Upper lobe of left lung (tissue), 6 donors: ENCODE measurements at regions not wholly inside any gene's neighbourhood (a gene's known extent, or its start where the extent isn't known, plus 50 kb on each side); places are given as distances from the start of the nearest gene placed in this dataset.

Experiments
- ATAC-seq, 2 donors: fragments of 200-7000 bp; cut with Tn5 transposase; one replicate each; pipeline ENCODE4 v1.9.1; 2022; ENCODE audit warnings: mild to moderate bottlenecking in 2 of 2, moderate library complexity in 2 of 2; ENCODE audit not compliant: low FRiP score in 2 of 2
- DNase-seq, 2 donors: peaks; one replicate each; pipeline ENCODE4 v3.0.0-alpha.2; 2019 to 2020
- H3K27ac ChIP-seq, 4 donors: fragments of 200-600 bp; sonication (generic); one replicate each; pipeline ENCODE4 v1.5.1; 2016 to 2019
- H3K27me3 ChIP-seq, 4 donors: fragments of 200-600 bp; sonication (generic); one replicate each; pipeline ENCODE4 v1.5.1; 2017 to 2019
- H3K36me3 ChIP-seq, 4 donors: fragments of 200-600 bp; sonication (generic); one replicate each; pipeline ENCODE4 v1.5.1; 2016 to 2019
- H3K4me1 ChIP-seq, 4 donors: fragments of 200-600 bp; sonication (generic); one replicate each; pipeline ENCODE4 v1.5.1; 2018 to 2019
- H3K4me3 ChIP-seq, 4 donors: fragments of 200-600 bp; sonication (generic); one replicate each; pipeline ENCODE4 v1.5.1; 2017 to 2019; ENCODE audit warnings: mild to moderate bottlenecking in 2 of 4, moderate library complexity in 1 of 4
- H3K9me3 ChIP-seq, 4 donors: fragments of 200-600 bp; sonication (generic); one replicate each; pipeline ENCODE4 v1.5.1; 2018 to 2019
- EP300 ChIP-seq, 4 donors: sonication (generic); formaldehyde crosslinking; IDR thresholded peaks; one replicate each; pipeline ENCODE4 v1.5.1; 2017; ENCODE audit warnings: antibody characterized with exemption in 4 of 4, control low read depth in 2 of 4
- POLR2A ChIP-seq, 4 donors: fragments of 450-650 bp; IDR thresholded peaks; one replicate each; pipeline ENCODE4 v1.5.1; 2016 to 2017; ENCODE audit warnings: antibody characterized with exemption in 4 of 4, mild to moderate bottlenecking in 2 of 4
- POLR2AphosphoS5 ChIP-seq, 2 donors: sonication (generic); formaldehyde crosslinking; IDR thresholded peaks; one replicate each; pipeline ENCODE4 v1.5.1; 2017; ENCODE audit warnings: antibody characterized with exemption in 2 of 2
- WGBS, 2 donors: methylation state at CpG; one replicate each; pipeline ENCODE4 v1.1.5; 2017 to 2018; 5-methylcytosine and 5-hydroxymethylcytosine counted together
- TF ChIP-seq, protein P1 (sequence below), 6 experiments: fragments of 450-650 bp in 4 of 6; fragments of 200-600 bp in 2 of 6; sonication (generic) in 2 of 6; IDR thresholded peaks; one replicate each; pipeline ENCODE4 v1.5.1; 2016 to 2019; ENCODE audit warnings: antibody characterized with exemption in 6 of 6
- donor health status: DM: no; HTN: no; CAD: no; lungs with moderate emphysema.
- donor health status: DM: no; HTN: yes; CAD: no; lungs with severe emphysema.

DNA sequence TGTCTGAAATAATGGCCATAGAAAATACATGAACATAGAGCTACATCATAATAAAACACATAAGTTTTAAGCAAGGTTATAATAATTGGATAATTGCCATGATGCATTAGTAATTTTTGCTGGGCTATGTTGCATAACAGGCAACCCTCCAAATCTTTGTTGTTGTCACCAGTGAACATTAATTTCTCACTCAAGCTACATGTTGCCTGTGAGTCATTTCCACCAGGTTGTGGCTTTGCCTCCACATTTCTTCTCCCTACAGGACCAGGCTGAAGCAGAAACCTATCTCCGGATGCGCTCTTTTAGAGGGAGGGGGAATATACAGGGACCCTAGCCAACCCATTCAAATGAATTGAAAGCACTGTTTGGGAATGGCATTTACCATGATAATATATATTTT, 347.7 kb downstream of the GABRG1 start:
- Histone ChIP-seq H3K36me3 (no peaks in the 10 kb centered on the region), H3K9me3 (no peaks in the 10 kb centered on the region), H3K27me3 (no peaks in the 10 kb centered on the region), H3K4me3 (no peak overlapping the region), H3K27ac (no peak overlapping the region), H3K4me1 (no peaks in the 10 kb centered on the region)
- 91 to 92% methylated on average over 2 of the region's 2 CpGs for WGBS, 2 donors
- ATAC-seq (no peak), DNase-seq (no peak)
- TF ChIP-seq EP300 (IDR thresholded peaks at IDR 0.05), result no peak
- no peak for TF ChIP-seq POLR2AphosphoS5 (IDR thresholded peaks at IDR 0.05)
- TF ChIP-seq POLR2A (IDR thresholded peaks at IDR 0.05), result no peak
- TF ChIP-seq, protein P1, sequence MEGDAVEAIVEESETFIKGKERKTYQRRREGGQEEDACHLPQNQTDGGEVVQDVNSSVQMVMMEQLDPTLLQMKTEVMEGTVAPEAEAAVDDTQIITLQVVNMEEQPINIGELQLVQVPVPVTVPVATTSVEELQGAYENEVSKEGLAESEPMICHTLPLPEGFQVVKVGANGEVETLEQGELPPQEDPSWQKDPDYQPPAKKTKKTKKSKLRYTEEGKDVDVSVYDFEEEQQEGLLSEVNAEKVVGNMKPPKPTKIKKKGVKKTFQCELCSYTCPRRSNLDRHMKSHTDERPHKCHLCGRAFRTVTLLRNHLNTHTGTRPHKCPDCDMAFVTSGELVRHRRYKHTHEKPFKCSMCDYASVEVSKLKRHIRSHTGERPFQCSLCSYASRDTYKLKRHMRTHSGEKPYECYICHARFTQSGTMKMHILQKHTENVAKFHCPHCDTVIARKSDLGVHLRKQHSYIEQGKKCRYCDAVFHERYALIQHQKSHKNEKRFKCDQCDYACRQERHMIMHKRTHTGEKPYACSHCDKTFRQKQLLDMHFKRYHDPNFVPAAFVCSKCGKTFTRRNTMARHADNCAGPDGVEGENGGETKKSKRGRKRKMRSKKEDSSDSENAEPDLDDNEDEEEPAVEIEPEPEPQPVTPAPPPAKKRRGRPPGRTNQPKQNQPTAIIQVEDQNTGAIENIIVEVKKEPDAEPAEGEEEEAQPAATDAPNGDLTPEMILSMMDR (IDR thresholded peaks at IDR 0.05), result no peak

DNA sequence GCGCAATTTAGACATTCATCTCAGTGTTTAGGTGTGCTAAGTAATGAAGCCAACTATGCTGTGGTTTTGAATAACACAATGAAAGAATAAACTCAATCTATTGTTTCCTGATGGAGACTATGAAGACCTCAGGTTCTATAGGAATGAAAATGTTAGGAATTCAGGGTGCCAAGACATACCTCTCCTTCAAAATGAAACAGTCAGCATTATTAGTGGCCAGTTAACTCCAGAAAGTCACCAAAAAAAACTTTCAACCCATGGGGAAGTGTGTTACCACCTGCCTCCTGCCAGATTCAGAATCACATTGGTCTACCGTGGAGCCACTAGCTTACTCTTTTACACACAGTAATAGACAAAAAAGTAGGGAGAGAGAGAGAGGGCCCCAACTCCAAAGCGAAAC, 352.9 kb downstream of the GABRG1 start:
- DNase-seq (no peak), ATAC-seq (no peak)
- no peak overlapping the region for H3K4me3 ChIP-seq
- no peaks in the 10 kb centered on the region for H3K9me3 ChIP-seq
- TF ChIP-seq POLR2A (IDR thresholded peaks at IDR 0.05) (no peak), POLR2AphosphoS5 (IDR thresholded peaks at IDR 0.05) (no peak), EP300 (IDR thresholded peaks at IDR 0.05) (no peak)
- TF ChIP-seq, protein P1 (IDR thresholded peaks at IDR 0.05), result no peak
- H3K36me3 ChIP-seq, result no peaks in the 10 kb centered on the region
- H3K4me1 ChIP-seq, result no peaks in the 10 kb centered on the region
- H3K27me3 ChIP-seq, result no peaks in the 10 kb centered on the region
- H3K27ac ChIP-seq, result no peak overlapping the region
- WGBS, 2 donors, result 84 to 85% methylated on average over 3 of the region's 3 CpGs

DNA sequence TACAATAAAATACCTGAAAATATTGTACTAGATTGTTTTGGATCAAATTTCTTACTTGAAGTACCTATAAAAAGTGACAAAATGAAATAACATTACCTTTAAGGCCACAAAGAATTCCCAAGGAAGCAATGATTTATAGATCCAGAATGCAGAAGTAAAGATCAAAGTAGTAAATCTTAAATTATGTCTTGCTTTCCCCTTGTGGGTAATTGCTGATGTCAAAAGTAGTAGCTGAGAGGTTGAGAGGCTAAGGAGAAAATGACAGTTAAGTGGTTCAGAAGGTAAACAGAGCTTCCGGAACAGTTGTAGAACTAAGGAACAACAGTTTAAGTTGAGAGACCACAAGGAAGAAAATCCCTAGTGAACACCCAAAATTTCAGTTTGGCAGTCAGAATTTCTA, 358.3 kb downstream of the GABRG1 start:
- no peak overlapping the region for H3K27ac ChIP-seq
- H3K27me3 ChIP-seq, result no peaks in the 10 kb centered on the region
- no peak for ATAC-seq

DNA sequence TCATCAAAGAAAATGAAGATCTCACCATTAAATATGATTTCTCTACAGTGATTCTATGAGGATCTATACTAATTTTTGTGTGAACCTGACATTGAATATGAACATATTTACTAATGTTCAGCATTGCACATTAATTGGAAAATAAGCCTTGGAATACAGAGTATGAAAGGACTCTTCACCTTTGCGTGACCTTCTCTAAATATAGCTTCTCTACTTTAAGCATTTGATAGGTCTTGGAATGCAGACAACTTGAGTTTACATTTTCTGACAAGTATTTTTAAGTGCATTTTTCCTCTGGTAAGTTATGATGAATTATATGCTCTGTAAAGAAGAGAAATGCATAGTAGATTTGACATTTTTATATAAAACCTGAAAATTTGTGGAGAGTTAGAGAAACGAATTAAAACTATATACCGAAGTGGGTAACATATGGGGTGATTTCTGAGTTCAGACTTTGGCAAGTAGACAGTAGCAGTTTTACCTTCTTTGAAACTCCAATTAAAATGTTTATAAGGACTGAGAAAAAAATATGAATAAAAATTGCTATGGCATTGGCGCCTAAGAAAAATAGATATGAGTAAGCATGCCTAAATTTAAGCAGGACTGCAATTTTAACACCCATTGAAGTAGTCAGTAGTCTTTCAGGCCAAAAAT, 371.9 kb downstream of the GABRG1 start:
- TF ChIP-seq, protein P1 (IDR thresholded peaks at IDR 0.05), result no peak
- TF ChIP-seq EP300 (IDR thresholded peaks at IDR 0.05), result no peak
- no peak for TF ChIP-seq POLR2A (IDR thresholded peaks at IDR 0.05)
- TF ChIP-seq POLR2AphosphoS5 (IDR thresholded peaks at IDR 0.05), result no peak
- no peaks in the 10 kb centered on the region for H3K27me3 ChIP-seq
- H3K27ac ChIP-seq, result no peak overlapping the region
- DNase-seq (no peak), ATAC-seq (no peak)
- H3K9me3 ChIP-seq, result no peaks in the 10 kb centered on the region
- 48 to 63% methylated on average over 4 of the region's 4 CpGs for WGBS, 2 donors
- H3K4me3 ChIP-seq, result no peak overlapping the region
- no peaks in the 10 kb centered on the region for H3K36me3 ChIP-seq
- no peaks in the 10 kb centered on the region for H3K4me1 ChIP-seq

More for the DNA sequence above, 358.3 kb downstream of the GABRG1 start:
- Histone ChIP-seq H3K4me3 (no peak overlapping the region), H3K4me1 (no peaks in the 10 kb centered on the region), H3K36me3 (no peaks in the 10 kb centered on the region), H3K9me3 (no peaks in the 10 kb centered on the region)
- no peak for DNase-seq
- TF ChIP-seq, protein P1 (IDR thresholded peaks at IDR 0.05), result no peak
- TF ChIP-seq POLR2A (IDR thresholded peaks at IDR 0.05) (no peak), EP300 (IDR thresholded peaks at IDR 0.05) (no peak), POLR2AphosphoS5 (IDR thresholded peaks at IDR 0.05) (no peak)
- 17 to 21% methylated on average over 1 of the region's 1 CpG for WGBS, 2 donors

DNA sequence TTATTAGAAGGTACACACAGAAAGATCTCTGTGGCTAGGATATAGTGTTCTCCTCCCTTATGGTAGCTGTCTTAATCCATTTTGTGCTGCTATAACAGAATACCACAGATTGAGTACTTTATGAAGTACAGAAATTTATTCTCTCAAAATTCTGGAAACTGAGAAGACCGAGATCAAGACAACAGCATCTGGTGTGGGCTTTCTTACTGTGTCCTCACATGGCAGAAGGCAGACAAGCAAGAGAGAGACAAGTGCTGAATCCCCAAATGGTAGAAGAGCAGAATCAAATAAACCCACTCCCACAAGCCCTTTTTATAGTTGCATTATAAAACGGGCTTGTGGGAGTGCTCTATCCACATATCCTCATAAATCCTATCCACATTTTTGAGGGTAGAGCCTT, 373.1 kb downstream of the GABRG1 start:
- H3K4me3 ChIP-seq, result no peak overlapping the region
- H3K9me3 ChIP-seq, result no peaks in the 10 kb centered on the region
- DNase-seq (no peak), ATAC-seq (no peak)
- no peak overlapping the region for H3K27ac ChIP-seq
- no peaks in the 10 kb centered on the region for H3K27me3 ChIP-seq
- WGBS, 2 donors, result 61 to 64% methylated on average over 2 of the region's 2 CpGs
- no peaks in the 10 kb centered on the region for H3K36me3 ChIP-seq
- no peak for TF ChIP-seq POLR2A (IDR thresholded peaks at IDR 0.05)
- no peaks in the 10 kb centered on the region for H3K4me1 ChIP-seq
